Psoas muscle (tissue), 7 donors: ENCODE measurements at regions not wholly inside any gene's neighbourhood (a gene's known extent, or its start where the extent isn't known, plus 50 kb on each side); places are given as distances from the start of the nearest gene placed in this dataset.

Experiments
- ATAC-seq, 4 donors: fragments of 200-7000 bp; cut with Tn5 transposase; one replicate each; pipeline ENCODE4 v1.9.1; 2020; ENCODE audit warnings: moderate library complexity in 3 of 4, mild to moderate bottlenecking in 2 of 4
- DNase-seq, 2 donors: peaks; one replicate each; pipeline ENCODE4 v3.0.0-alpha.2; 2020
- H3K27ac ChIP-seq: fragments of 200-600 bp; one replicate; pipeline ENCODE4 v1.8.0; 2022
- H3K27me3 ChIP-seq, 3 donors: fragments of 200-600 bp in 1 of 3; one replicate each; pipeline versions ENCODE4 v1.6.1 to v1.8.0; 2013 to 2022; ENCODE audit warnings: low read length in 2 of 3, mild to moderate bottlenecking in 2 of 3, moderate library complexity in 1 of 3; ENCODE audit not compliant: insufficient read depth in 3 of 3
- H3K36me3 ChIP-seq, 2 donors: fragments of 200-600 bp in 1 of 2; one replicate each; pipeline versions ENCODE4 v1.6.1 to v1.8.0; 2013 to 2022; ENCODE audit warnings: low read depth in 1 of 2, mild to moderate bottlenecking in 1 of 2, moderate library complexity in 1 of 2; ENCODE audit not compliant: insufficient read depth in 1 of 2
- H3K4me1 ChIP-seq: fragments of 200-600 bp; one replicate; pipeline ENCODE4 v1.8.0; 2022
- H3K4me3 ChIP-seq: fragments of 200-600 bp; one replicate; pipeline ENCODE4 v1.8.0; 2022; ENCODE audit warnings: mild to moderate bottlenecking
- H3K9me3 ChIP-seq: fragments of 200-600 bp; one replicate; pipeline ENCODE4 v1.8.0; 2022
- WGBS, 3 donors: extraction: QIAGEN DNeasy Blood & Tissue Kit; methylation state at CpG; one replicate each; pipeline versions ENCODE4 v1.1.6 to v1.1.7; 2013; 5-methylcytosine and 5-hydroxymethylcytosine counted together
- intact Hi-C, 2 donors: fragments of 100-400 bp; cut with DNase I; formaldehyde crosslinking; loops; one replicate each; pipeline versions ENCODE4 v1.11.0 to v1.14.2; 2022
- TF ChIP-seq, protein P1 (sequence below): fragments of 200-600 bp; IDR thresholded peaks from one replicate; pipeline ENCODE4 v1.8.0; 2022; ENCODE audit warnings: antibody characterized with exemption
- donor health status: healthy with polysubstance abuse.
- donor health status: DM: no; HTN: no; CAD: no; lungs with moderate emphysema.
- donor health status: Bipolar disorder and iron deficiency.
- donor health status: healthy.
- donor health status: DM: yes; HTN: yes; CAD: no.
- donor health status: DM: no; HTN: no; CAD: no.
- donor health status: DM: yes; HTN: yes; CAD: no.

DNA sequence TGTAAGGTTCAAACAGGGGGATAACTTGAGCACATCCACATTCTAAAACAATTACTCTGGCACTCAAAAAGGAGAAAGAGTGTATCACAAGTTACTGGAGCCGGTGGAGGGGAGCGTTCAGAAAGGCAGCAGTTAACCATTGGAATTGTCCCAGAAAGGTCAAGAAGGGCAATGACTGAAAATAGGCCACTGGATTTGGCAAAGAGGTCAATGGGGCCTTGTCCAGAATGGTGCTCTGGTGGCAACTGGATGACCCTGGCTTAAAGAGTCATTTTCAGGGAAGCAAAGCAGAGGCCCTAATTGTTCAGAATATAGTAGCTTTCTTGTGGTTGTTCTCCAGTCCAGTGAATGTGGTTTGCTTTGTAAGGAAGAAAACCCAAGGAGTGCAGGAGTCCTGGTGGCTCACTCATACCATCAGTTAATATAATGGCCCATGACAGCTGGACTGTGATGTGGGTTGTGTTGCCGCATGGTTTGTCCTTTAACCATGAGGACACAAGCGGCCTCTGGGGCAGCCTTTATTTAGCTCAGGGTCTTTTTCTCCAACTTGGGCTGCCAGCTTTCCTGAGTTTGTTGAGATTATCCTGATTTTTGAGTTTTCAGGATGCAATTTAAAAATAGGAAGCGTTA is 142.8 kb upstream of the PELI2 start:
- Histone ChIP-seq H3K4me1 (no peaks in the 10 kb centered on the region), H3K36me3 (no peaks in the 10 kb centered on the region), H3K27me3 (no peaks in the 10 kb centered on the region), H3K9me3 (no peaks in the 10 kb centered on the region), H3K27ac (no peak overlapping the region), H3K4me3 (no peak overlapping the region)
- no peak for DNase-seq
- WGBS, 3 donors, result 55 to 78% (median 64%) methylated on average over 5 of the region's 5 CpGs
- ATAC-seq, result no peak
- intact Hi-C loops, result no loop called here
- TF ChIP-seq, protein P1, sequence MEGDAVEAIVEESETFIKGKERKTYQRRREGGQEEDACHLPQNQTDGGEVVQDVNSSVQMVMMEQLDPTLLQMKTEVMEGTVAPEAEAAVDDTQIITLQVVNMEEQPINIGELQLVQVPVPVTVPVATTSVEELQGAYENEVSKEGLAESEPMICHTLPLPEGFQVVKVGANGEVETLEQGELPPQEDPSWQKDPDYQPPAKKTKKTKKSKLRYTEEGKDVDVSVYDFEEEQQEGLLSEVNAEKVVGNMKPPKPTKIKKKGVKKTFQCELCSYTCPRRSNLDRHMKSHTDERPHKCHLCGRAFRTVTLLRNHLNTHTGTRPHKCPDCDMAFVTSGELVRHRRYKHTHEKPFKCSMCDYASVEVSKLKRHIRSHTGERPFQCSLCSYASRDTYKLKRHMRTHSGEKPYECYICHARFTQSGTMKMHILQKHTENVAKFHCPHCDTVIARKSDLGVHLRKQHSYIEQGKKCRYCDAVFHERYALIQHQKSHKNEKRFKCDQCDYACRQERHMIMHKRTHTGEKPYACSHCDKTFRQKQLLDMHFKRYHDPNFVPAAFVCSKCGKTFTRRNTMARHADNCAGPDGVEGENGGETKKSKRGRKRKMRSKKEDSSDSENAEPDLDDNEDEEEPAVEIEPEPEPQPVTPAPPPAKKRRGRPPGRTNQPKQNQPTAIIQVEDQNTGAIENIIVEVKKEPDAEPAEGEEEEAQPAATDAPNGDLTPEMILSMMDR, result no peak

DNA sequence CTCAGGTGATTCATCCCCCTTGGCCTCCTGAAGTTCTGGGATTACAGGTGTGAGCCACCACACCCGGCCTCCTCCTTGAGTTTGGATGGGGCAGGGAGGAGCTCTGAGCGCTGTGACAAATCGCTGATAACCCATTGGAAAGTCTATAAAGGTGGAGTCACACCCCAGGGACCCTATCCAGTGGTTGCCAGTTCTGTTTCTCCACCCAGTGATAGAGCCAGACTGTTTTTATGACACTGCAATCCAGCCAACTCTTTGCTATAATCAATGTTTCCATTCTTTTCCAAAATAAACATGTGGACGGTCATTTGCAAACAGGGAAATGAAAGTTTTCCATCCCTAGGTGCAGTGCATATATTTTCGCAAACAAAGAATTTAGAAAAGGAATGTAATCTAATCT is 142.0 kb upstream of the PELI2 start:
- intact Hi-C loops, result no loop called here
- Histone ChIP-seq H3K27me3 (no peaks in the 10 kb centered on the region), H3K36me3 (no peaks in the 10 kb centered on the region), H3K27ac (no peak overlapping the region), H3K9me3 (peaks cover 8% of the 10 kb centered on the region), H3K4me1 (no peaks in the 10 kb centered on the region), H3K4me3 (no peak overlapping the region)
- no peak for DNase-seq
- 78 to 84% (median 81%) methylated on average over 5 of the region's 5 CpGs for WGBS, 3 donors
- TF ChIP-seq, protein P1, result no peak
- ATAC-seq, result no peak

DNA sequence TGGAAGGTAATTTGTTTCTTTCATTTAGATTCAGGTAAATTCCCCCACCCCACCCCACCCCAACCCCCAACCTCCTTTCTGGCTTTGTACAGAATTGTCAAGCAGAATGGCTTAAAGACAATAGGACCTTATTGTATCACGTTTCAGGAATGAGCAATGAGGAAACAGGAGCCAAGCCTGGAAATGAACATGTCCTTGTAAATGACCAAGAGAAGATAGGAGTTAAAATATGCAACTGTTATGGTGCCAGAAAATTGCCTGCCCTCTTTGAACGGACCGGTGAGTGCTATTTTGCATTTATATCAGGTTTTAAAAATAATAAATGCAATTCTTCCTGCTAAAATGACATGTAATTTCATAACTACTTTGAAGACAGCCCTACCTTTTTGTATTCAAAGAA is 141.6 kb upstream of the PELI2 start:
- no peak for ATAC-seq
- TF ChIP-seq, protein P1, result no peak

DNA sequence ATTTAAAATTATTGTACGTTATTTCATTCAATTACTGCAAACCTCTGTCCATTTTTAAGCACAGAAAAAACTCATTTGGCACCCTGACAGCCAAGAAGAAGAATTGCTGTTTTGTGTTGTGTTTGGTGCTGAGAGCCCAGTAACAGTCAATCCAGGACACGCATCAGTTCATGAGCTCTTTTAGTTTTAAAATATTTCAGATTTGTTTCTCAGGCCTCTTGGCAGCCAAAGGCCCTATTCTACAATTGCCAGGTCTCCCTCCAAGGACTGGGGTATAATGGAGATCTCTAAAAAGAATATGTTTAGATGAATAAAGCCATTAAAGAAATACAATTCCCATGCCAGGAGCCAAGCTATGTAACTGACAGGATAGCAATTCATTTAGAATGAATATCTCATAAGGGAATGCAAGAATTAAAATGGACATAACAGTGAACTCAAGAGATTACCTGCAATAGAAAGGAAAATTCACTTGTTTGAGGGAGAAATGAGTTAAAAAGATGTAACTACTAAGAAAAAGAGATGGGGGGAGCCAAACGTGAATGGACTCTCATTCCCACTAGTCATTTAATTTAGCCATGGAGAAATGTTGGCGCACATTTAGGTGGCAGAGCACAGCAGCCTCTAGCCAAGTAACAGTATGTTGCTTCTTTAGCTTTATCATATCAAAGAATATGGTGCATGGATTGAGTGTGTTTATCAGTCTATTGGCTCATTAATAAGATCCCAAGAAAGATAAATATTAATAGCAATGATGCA is 140.6 kb upstream of the PELI2 start:
- intact Hi-C loops, result no loop called here
- no peak overlapping the region for H3K4me3 ChIP-seq

More for the DNA sequence above, 141.6 kb upstream of the PELI2 start:
- peaks cover 10% of the 10 kb centered on the region for H3K9me3 ChIP-seq
- no peak overlapping the region for H3K4me3 ChIP-seq
- no peak for DNase-seq
- intact Hi-C loops, result no loop called here
- WGBS, 3 donors, result 20 to 27% (median 26%) methylated on average over 3 of the region's 3 CpGs
- no peaks in the 10 kb centered on the region for H3K36me3 ChIP-seq
- no peaks in the 10 kb centered on the region for H3K4me1 ChIP-seq
- H3K27me3 ChIP-seq, result no peaks in the 10 kb centered on the region
- no peak overlapping the region for H3K27ac ChIP-seq

More for the DNA sequence above, 140.6 kb upstream of the PELI2 start:
- no peaks in the 10 kb centered on the region for H3K36me3 ChIP-seq
- no peaks in the 10 kb centered on the region for H3K27me3 ChIP-seq
- TF ChIP-seq, protein P1, result no peak
- H3K4me1 ChIP-seq, result no peaks in the 10 kb centered on the region
- DNase-seq, result no peak
- WGBS, 3 donors, result 61 to 72% (median 67%) methylated on average over 4 of the region's 4 CpGs
- no peak for ATAC-seq
- peaks cover 13% of the 10 kb centered on the region for H3K9me3 ChIP-seq
- H3K27ac ChIP-seq, result no peak overlapping the region
